ENCODE measurements at regions not wholly inside any gene's neighbourhood (a gene's known extent, or its start where the extent isn't known, plus 50 kb on each side); places are given as distances from the start of the nearest gene placed in this dataset.

GRCh38 chr10:109622566-109622965 lies 300.7 kb downstream of the XPNPEP1 start:
- TF ChIP-seq ZBTB7A (IDR thresholded peaks at IDR 0.05; ENCODE audit: low read depth): no peak
- no peak for TF ChIP-seq TEAD4 (IDR thresholded peaks at IDR 0.05)

- TF ChIP-seq FOXM1 (IDR thresholded peaks at IDR 0.05; ENCODE audit: borderline replicate concordance, low read depth) (no peak), REST (IDR thresholded peaks at IDR 0.05; ENCODE audit: low read depth) (no peak), CREB1 (IDR thresholded peaks at IDR 0.05; ENCODE audit: low read depth) (no peak), CEBPB (IDR thresholded peaks at IDR 0.05) (no peak)
Observed at GRCh38 chr10:109620396-109620795, 302.9 kb downstream of the XPNPEP1 start.

- TF ChIP-seq REST (IDR thresholded peaks at IDR 0.05; ENCODE audit: low read depth) (no peak), TCF12 (IDR thresholded peaks at IDR 0.05; ENCODE audit: low read depth) (no peak), USF1 (IDR thresholded peaks at IDR 0.05) (no peak), RAD21 (IDR thresholded peaks at IDR 0.05; ENCODE audit: low read depth) (no peak), MAX (IDR thresholded peaks at IDR 0.05) (no peak), CREB1 (IDR thresholded peaks at IDR 0.05; ENCODE audit: low read depth) (no peak), CEBPB (IDR thresholded peaks at IDR 0.05) (no peak), EP300 (IDR thresholded peaks at IDR 0.05; ENCODE audit: borderline replicate concordance) (no peak), ZBTB7A (IDR thresholded peaks at IDR 0.05; ENCODE audit: low read depth) (no peak), FOXM1 (IDR thresholded peaks at IDR 0.05; ENCODE audit: borderline replicate concordance, low read depth) (no peak), TEAD4 (IDR thresholded peaks at IDR 0.05) (no peak), TAF1 (IDR thresholded peaks at IDR 0.05; ENCODE audit: low read depth) (no peak), YY1 (IDR thresholded peaks at IDR 0.05; ENCODE audit: low read depth) (no peak)
Observed at GRCh38 chr10:109619914-109620313, 303.4 kb downstream of the XPNPEP1 start.

- TF ChIP-seq MAX (IDR thresholded peaks at IDR 0.05): no peak
- TF ChIP-seq TAF1 (IDR thresholded peaks at IDR 0.05; ENCODE audit: low read depth): no peak
- TF ChIP-seq ZBTB7A (IDR thresholded peaks at IDR 0.05; ENCODE audit: low read depth): no peak
- no peak for TF ChIP-seq EP300 (IDR thresholded peaks at IDR 0.05; ENCODE audit: borderline replicate concordance)
- no peak for TF ChIP-seq TCF12 (IDR thresholded peaks at IDR 0.05; ENCODE audit: low read depth)
- no peak for TF ChIP-seq USF1 (IDR thresholded peaks at IDR 0.05)
- TF ChIP-seq CEBPB (IDR thresholded peaks at IDR 0.05): no peak
- TF ChIP-seq CREB1 (IDR thresholded peaks at IDR 0.05; ENCODE audit: low read depth): no peak
- TF ChIP-seq YY1 (IDR thresholded peaks at IDR 0.05; ENCODE audit: low read depth): no peak
- TF ChIP-seq REST (IDR thresholded peaks at IDR 0.05; ENCODE audit: low read depth): no peak
- no peak for TF ChIP-seq TEAD4 (IDR thresholded peaks at IDR 0.05)
- no peak for TF ChIP-seq FOXM1 (IDR thresholded peaks at IDR 0.05; ENCODE audit: borderline replicate concordance, low read depth)
- TF ChIP-seq EGR1 (IDR thresholded peaks at IDR 0.05): no peak
Observed at GRCh38 chr10:109618748-109619147, 304.6 kb downstream of the XPNPEP1 start.

- TF ChIP-seq USF1 (IDR thresholded peaks at IDR 0.05): no peak
- TF ChIP-seq MAX (IDR thresholded peaks at IDR 0.05): no peak
- TF ChIP-seq TEAD4 (IDR thresholded peaks at IDR 0.05): no peak
- no peak for TF ChIP-seq RAD21 (IDR thresholded peaks at IDR 0.05; ENCODE audit: low read depth)
- no peak for TF ChIP-seq YY1 (IDR thresholded peaks at IDR 0.05; ENCODE audit: low read depth)
- no peak for TF ChIP-seq TCF12 (IDR thresholded peaks at IDR 0.05; ENCODE audit: low read depth)
- TF ChIP-seq EP300 (IDR thresholded peaks at IDR 0.05; ENCODE audit: borderline replicate concordance): no peak
- TF ChIP-seq REST (IDR thresholded peaks at IDR 0.05; ENCODE audit: low read depth): no peak
- TF ChIP-seq CEBPB (IDR thresholded peaks at IDR 0.05): no peak
- TF ChIP-seq ZBTB7A (IDR thresholded peaks at IDR 0.05; ENCODE audit: low read depth): no peak
- TF ChIP-seq NFIC (IDR thresholded peaks at IDR 0.05): no peak
- no peak for TF ChIP-seq EGR1 (IDR thresholded peaks at IDR 0.05)
- TF ChIP-seq TAF1 (IDR thresholded peaks at IDR 0.05; ENCODE audit: low read depth): no peak
- TF ChIP-seq FOXM1 (IDR thresholded peaks at IDR 0.05; ENCODE audit: borderline replicate concordance, low read depth): no peak
- no peak for TF ChIP-seq CREB1 (IDR thresholded peaks at IDR 0.05; ENCODE audit: low read depth)
Observed at GRCh38 chr10:109618301-109618700, 305.0 kb downstream of the XPNPEP1 start.

All from Ishikawa (cell line).